Brain microvascular endothelial cell (primary cell): ENCODE measurements at regions not wholly inside any gene's neighbourhood (a gene's known extent, or its start where the extent isn't known, plus 50 kb on each side); places are given as distances from the start of the nearest gene placed in this dataset.

ENCODE experiments used
- DNase-seq: peaks from one replicate; pipeline ENCODE4 v3.0.0-alpha.2; 2020
- H3K27ac ChIP-seq: fragments of 250-450 bp; sonication (Bioruptor Pico); 2 replicates; pipeline ENCODE4 v1.5.1; 2020; ENCODE audit warnings: mild to moderate bottlenecking, moderate library complexity
- H3K27me3 ChIP-seq: fragments of 250-450 bp; sonication (Bioruptor Pico); replicated peaks from 2 replicates; pipeline ENCODE4 v1.5.1; 2020; ENCODE audit warnings: mild to moderate bottlenecking
- H3K36me3 ChIP-seq: fragments of 250-450 bp; sonication (Bioruptor Pico); replicated peaks from 2 replicates; pipeline ENCODE4 v1.5.1; 2020; ENCODE audit warnings: mild to moderate bottlenecking
- H3K4me3 ChIP-seq: 2 replicates; pipeline ENCODE4 v1.5.1; 2011; ENCODE audit warnings: low read depth, mild to moderate bottlenecking, control low read depth, low read length, moderate library complexity
- in situ Hi-C: cut with HindIII; loops from 2 replicates; pipeline ENCODE4 v1.10.0; 2017; ENCODE audit warnings: low sequenced_read_pairs, low pct_ligation_motif_present
- TF ChIP-seq, protein P1 (sequence below): IDR thresholded peaks from 2 replicates; pipeline ENCODE4 v1.5.1; 2011; ENCODE audit warnings: low read depth, mild to moderate bottlenecking, moderate library complexity, low read length, control low read depth, inconsistent platforms; ENCODE audit errors: missing control alignments

DNA sequence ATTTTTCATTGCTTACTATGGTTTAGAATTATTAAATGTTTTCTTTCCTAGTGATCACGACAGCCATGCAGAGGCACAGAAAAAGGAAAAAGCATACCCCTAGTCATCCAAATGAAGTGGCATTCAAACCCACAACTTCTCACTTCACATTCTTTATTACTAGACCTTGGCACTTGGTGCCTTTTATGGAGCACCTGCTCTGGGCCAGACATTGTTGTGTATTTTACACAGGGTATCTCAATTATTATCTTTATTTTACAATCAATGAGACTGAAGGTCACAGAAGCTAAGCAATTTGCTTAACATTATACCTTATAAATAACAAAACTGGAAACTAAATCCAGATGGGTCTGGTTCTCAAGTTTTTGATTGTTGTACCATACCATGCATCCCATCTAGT is 235.3 kb downstream of the LRATD1 start:
- Histone ChIP-seq H3K27me3 (no peaks in the 10 kb centered on the region), H3K36me3 (no peaks in the 10 kb centered on the region), H3K27ac (no peak overlapping the region), H3K4me3 (no peak overlapping the region)
- no peak for DNase-seq
- in situ Hi-C loops: no loop called here
- TF ChIP-seq, protein P1, sequence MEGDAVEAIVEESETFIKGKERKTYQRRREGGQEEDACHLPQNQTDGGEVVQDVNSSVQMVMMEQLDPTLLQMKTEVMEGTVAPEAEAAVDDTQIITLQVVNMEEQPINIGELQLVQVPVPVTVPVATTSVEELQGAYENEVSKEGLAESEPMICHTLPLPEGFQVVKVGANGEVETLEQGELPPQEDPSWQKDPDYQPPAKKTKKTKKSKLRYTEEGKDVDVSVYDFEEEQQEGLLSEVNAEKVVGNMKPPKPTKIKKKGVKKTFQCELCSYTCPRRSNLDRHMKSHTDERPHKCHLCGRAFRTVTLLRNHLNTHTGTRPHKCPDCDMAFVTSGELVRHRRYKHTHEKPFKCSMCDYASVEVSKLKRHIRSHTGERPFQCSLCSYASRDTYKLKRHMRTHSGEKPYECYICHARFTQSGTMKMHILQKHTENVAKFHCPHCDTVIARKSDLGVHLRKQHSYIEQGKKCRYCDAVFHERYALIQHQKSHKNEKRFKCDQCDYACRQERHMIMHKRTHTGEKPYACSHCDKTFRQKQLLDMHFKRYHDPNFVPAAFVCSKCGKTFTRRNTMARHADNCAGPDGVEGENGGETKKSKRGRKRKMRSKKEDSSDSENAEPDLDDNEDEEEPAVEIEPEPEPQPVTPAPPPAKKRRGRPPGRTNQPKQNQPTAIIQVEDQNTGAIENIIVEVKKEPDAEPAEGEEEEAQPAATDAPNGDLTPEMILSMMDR: no peak

DNA sequence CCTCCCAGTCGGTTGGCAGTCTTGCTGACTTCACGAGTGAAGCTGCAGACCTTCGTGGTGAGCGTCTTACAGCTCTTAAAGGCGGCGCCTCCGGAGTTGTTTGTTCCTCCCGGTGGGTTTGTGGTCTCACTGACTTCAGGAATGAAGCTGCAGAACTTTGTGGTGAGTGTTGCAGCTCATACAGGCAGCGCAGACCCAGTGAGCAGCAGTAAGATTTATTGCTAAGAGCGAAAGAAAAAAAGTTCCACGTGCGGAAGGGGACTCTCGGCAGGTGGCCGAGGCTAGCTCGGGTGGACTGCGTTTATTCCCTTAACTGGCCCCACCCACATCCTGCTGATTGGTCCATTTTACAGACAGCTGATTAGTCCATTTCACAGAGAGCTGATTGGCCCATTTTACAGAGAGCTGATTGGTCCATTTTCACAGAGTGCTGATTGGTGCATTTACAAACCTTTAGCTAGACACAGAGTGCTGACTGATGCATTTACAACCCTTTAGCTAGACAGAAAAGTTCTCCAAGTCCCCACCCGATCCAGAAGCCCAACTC is 240.3 kb downstream of the LRATD1 start:
- no peaks in the 10 kb centered on the region for H3K36me3 ChIP-seq
- TF ChIP-seq, protein P1: no peak
- DNase-seq: no peak
- H3K4me3 ChIP-seq: no peak overlapping the region
- no peak overlapping the region for H3K27ac ChIP-seq
- no peaks in the 10 kb centered on the region for H3K27me3 ChIP-seq
- in situ Hi-C loops: no loop called here

DNA sequence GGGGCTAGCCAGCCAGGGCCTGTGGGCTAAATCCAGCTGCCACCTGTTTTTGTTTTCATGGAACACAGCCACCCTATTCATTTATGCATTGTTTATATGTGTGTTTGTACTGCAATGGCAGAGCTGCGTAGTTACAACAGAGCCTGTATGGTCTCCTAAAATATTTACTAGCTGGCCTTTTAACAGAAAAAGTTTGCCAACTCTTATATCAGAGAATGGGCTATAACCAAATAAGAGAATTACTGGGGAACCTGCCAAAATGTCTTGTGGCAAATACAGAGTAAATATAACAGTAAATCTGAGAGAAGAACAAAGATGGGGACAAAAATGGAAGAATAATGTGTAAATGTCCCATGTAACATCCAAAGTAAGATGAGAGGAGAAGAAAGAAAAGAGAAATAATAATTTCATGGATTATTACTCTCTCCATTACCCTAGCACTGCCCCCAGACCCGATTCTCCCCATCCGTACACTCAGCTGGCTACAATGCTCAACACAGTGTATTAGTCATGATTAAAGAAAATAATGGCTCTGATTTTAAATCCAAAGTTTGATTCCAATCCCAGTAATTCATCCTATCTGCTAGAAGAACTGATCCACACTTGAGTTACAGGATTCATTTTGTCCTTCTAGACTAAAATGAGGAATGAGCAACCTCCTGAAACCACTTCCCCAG is 249.3 kb downstream of the LRATD1 start:
- Histone ChIP-seq H3K27ac (no peak overlapping the region), H3K4me3 (no peak overlapping the region), H3K27me3 (no peaks in the 10 kb centered on the region), H3K36me3 (no peaks in the 10 kb centered on the region)
- in situ Hi-C loops: no loop called here
- no peak for DNase-seq
- TF ChIP-seq, protein P1: no peak

DNA sequence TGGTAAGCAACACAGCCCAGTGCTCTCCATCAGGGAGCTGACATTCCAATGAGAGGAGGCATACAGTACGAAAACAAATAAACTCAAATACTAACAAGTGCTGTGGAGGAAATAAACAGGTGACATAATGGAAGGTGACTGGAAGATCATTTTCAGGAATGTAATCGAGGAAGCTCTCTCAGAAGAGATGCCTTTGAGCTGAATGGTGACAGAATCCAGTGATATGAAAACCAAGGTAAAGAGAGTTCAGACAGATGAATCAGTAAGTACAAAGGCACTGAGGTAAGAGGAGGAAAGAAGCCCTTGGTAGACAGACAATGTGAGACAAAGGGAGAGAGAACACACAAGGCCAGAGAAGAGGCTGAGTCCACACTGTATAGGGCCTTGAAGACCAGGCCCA is 252.1 kb downstream of the LRATD1 start:
- no peaks in the 10 kb centered on the region for H3K36me3 ChIP-seq
- TF ChIP-seq, protein P1: no peak
- no peak overlapping the region for H3K27ac ChIP-seq
- DNase-seq: no peak
- H3K4me3 ChIP-seq: no peak overlapping the region
- in situ Hi-C loops: no loop called here
- H3K27me3 ChIP-seq: no peaks in the 10 kb centered on the region

DNA sequence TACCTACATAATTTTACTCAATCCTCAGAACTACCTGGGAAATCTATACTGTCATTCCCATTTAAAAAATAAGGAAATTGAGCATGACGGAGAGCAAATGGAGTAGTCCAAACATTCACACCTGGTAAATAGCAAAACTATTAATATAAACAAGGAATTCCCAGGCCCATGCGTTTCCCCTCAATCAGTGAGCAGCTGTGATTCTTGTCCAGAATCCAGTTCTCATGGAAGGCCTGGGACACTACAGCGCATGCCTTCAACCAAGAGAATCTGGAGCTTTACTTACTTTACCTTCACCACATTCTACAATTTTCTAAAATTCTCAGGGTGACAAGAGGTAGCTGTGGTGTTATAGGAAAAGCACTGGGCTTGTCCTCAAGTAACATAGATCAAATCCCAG is 259.0 kb downstream of the LRATD1 start:
- in situ Hi-C loops: no loop called here
- Histone ChIP-seq H3K27me3 (no peaks in the 10 kb centered on the region), H3K27ac (no peak overlapping the region), H3K36me3 (no peaks in the 10 kb centered on the region), H3K4me3 (no peak overlapping the region)
- no peak for DNase-seq
- TF ChIP-seq, protein P1: no peak
